ENCODE measurements at regions not wholly inside any gene's neighbourhood (a gene's known extent, or its start where the extent isn't known, plus 50 kb on each side); places are given as distances from the start of the nearest gene placed in this dataset.
"Not testable (repeated sequence)": the region's sequence is repeated elsewhere in the genome, so short reads cannot be mapped to it uniquely, and the experiment has no call there.

DNA sequence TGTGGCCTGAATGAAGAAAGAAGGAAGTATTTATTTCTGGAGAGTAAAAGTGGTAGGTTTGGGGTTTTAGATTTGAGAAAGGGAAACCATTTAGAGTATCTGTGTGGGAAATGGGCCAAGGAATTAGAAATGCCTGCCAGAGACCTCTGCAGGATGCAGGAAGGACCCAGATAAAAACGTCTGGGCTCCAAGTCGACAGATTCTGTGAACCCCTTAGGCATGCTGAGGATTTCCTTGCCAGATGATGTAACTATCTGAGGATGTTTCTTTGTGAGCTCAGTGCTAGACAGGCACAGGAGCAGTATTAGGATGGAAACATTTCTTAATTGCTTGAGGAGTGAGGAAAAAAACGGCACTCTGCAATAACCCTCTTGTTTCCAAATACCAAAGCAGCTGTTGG lies 251.8 kb upstream of the DMRT1 start:
- peak; percentile 6 for DNase-seq

DNA sequence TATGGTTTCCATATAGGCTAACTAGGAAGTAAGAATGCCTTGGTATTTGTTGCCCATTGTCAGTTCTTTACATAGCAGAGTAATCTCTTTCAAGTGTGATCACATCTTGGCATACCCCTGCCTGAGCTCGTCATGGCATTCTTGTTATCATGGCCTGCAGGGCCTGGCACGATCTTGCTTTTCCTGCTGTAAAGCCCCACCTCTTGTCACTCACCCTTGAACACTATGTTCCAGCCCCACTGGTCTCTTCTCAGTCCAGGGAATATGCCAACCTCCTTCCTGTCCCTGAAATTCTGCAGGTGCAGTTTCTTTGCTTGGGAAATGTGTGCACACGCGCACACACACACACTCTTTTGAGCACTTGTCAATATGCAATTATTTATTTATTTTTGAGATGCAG lies 250.2 kb upstream of the DMRT1 start:
- no peak for DNase-seq

GRCh38 chr9:592225-592624 lies 249.3 kb upstream of the DMRT1 start:
- no peak for DNase-seq

- DNase-seq: no peak
Measured at GRCh38 chr9:592733-593132, 248.8 kb upstream of the DMRT1 start.

DNA sequence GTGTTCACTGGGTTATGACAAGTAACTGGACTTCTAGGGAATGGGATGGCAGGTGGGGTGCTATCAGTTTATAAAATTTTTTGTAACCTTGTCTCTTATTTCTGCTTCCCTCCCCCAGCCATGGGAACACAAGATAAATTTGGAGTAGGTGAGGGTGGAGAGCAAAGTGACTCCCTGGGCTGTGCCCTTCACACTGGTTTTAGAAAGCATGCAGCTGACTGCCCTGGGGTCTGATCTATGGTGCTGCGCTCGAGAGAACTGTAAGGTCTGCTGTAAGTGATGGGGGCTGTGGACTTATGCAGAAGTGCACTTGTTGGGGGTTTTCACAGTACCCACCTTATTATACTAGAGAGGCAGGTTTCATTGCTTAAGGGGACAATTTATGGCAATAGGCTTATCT lies 247.7 kb upstream of the DMRT1 start:
- no peak for DNase-seq

DNA sequence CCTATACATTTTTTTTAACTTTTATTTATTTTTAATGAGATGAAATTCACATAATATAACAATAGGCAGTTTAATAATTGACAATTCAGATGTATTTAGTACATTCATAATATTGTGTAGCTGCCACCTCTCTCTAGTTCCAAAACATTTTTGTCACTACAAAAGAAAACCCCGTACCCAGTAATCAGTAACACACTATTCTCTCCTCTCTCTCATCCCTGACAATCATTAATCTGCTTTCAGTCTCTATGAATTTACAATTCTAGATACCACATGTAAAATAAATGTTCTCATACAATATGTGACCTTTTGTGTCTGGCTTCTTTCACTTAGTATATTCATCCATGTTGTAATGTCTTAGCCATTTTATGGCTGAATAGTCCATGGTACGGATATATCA lies 244.8 kb upstream of the DMRT1 start:
- no peak for DNase-seq

- DNase-seq: no peak
Measured at GRCh38 chr9:600006-600405, 241.5 kb upstream of the DMRT1 start.

GRCh38 chr9:602716-603115 lies 238.8 kb upstream of the DMRT1 start:
- no peak for DNase-seq

GRCh38 chr9:603126-603525 lies 238.4 kb upstream of the DMRT1 start:
- DNase-seq: no peak

DNA sequence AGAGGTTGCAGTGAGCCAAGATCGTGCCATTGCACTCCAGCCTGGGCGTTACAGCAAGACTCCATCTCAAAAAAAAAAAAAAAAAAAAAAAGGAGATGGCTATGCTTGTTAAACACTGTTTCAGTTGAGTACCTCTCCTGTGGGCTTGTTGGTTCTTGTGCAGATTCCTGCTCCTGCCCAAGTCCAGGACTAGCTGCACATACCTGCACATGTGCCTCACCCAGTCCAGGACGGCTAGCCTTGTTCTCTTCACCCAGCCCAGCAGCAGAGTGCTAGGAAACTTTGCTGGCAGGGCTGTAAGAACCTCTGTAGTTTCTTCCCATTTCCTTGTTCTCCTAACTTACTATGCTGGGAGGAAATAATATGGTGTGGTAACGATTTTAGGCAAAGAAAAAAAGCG lies 234.1 kb upstream of the DMRT1 start:
- no peak for DNase-seq

GRCh38 chr9:613771-614347 lies 227.6 kb upstream of the DMRT1 start:
- DNase-seq: peak; percentile 88

DNA sequence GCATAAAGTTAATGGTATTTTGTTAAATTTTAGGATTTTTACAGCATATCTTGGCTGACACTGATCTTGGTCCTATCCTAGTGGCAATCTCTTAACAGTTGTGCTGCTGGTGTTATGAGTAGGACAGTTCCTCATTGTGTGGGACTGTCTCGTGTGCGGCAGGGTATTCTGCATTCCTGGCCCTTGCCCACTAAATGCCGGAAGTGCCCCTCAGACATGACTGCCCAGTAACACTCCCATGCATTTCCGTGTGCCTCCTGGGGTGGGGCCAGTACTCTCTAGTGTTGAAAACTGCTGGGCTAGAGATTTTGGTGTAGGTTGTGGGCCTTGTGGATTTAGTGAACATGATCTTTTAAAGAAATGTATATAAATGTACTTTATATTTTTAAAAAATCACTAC lies 227.1 kb upstream of the DMRT1 start:
- DNase-seq: peak; percentile 21

GRCh38 chr9:615756-616155 lies 225.7 kb upstream of the DMRT1 start:
- DNase-seq: no peak

DNA sequence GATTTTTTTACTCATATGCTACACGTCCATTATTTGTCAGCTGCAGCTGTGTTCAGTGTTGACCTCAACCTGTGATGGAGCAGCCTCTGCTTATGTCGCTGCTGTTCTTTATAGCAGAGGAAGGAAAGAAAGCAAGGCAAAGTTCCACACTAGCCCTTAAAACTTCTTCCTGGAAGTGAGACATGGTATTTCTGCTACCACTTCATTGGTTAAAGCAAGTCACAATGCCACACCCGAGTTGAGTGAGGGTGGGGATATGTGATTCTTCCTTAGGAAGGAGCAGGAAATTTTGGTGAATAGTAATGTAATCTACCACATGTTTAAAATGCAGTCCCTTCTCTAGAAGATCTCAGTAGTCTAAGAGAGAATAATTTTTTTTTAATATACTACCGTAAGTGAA lies 224.8 kb upstream of the DMRT1 start:
- no peak for DNase-seq

- no peak for DNase-seq
Measured at GRCh38 chr9:617445-618085, 223.9 kb upstream of the DMRT1 start.

GRCh38 chr9:618478-618877 lies 223.0 kb upstream of the DMRT1 start:
- DNase-seq: no peak

DNA sequence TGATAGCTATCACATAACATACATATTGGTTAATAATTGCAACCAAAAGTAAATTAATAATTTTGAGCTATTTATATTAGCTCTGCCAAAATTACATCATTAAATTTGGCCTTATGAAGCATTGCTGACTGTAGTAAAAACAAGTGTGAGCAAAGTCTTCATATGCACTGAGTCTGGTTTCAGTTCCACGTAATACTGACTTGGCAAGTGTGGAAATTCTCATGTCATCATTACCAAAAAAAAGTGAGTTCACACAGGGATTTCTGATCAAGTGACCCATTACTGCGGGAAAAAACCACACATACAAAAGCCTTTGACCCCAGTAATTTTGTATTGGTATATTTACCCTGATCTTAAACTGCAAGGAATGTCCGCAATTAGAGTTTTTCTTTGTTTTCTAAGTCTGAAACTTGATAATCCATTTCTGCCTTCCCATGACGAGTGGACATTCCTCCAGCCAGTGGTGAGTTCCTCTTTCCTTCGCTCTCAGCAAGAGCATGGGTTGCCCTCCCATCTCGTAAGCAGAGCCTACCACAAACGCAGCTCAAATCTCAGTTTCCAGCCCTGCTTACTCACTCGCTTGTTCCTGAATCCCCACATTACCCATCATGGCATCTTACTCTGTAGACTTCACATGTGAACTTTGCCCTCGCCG lies 220.2 kb upstream of the DMRT1 start:
- DNase-seq: peak; percentile 28

- DNase-seq: peak; percentile 2
Measured at GRCh38 chr9:624935-625500, 216.5 kb upstream of the DMRT1 start.

DNA sequence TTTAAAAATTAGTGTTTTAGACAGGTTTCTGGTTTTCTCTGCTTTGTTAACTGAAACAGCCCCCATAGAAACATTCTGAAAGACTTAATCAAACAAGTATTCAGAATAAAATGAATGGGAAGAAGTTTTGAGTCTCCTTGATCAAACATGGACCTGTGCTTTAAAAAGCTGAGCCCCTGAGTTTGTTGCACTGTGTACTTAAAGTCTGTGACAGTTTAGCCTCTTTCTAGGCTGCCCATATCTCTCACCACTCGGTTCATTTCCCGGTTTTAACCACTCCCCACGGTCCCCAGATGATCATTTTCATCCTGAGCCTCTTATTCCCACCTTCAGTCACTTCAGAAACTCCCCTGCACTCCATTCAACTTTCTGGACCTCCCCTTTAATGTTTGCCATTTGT lies 215.9 kb upstream of the DMRT1 start:
- no peak for DNase-seq

DNA sequence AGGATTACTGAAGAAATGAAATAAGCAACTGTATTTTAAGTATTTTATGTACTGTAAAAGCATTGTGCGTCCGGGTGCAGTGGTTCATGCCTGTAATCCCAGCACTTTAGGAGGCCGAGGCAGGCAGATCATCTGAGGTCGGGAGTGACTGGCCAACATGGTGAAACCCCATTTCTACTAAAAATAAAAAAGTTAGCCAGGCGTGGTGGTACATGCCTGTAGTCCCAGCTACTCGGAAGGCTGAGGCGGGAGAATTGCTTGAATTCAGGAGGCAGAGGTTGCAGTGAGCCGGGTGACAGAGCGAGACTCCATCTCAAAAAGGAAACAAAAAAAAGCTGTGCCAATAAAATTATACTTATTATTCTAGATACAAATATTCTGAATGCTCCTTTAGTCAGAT lies 215.4 kb upstream of the DMRT1 start:
- DNase-seq: not testable (repeated sequence)

GRCh38 chr9:626596-626995 lies 214.9 kb upstream of the DMRT1 start:
- peak; percentile 14 for DNase-seq

GRCh38 chr9:627336-627970 lies 214.0 kb upstream of the DMRT1 start:
- peak; percentile 3 for DNase-seq

DNA sequence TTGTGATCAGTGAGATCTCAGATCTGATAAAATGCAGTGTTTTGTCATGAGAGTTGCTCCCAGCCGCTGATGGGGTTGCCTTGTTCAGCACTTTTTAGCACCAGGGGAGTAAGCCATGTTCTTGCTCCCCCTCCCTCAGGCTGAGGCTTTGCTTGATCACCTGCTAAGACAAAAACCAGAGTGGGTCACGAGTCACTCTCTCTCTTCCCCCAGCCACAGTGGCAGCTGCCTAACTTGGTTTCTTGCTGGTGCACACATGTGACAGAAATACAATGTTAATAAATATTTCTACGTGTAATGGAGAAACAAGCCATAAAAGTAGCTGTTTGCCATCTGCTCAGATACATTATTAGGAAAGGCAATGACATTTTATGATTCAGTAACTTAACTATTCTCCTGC lies 212.4 kb upstream of the DMRT1 start:
- DNase-seq: no peak

DNA sequence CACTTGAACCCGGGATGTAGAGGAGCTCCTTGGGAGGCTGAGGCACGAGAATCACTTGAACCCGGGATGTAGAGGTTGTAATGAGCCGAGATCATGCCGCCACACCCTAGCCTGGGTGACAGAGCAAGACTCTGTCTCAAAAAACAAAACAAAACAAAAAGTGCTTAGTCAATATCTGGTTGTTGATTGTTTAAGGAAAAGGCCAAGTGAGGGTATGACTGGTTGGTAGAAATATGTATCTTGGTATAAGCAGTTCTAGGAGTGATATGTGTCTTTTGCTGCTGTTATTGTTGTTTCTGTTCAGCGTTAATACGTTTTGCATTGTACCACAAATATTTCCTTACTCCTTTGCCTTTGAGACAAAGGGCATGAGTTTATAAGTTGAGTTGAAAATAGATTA lies 210.7 kb upstream of the DMRT1 start:
- no peak for DNase-seq
